NOMO-1 (cell line): ENCODE measurements at regions not wholly inside any gene's neighbourhood (a gene's known extent, or its start where the extent isn't known, plus 50 kb on each side); places are given as distances from the start of the nearest gene placed in this dataset.
A peak's percentile ranks its signal among the peaks of the same experiment; 100 is the strongest.

ENCODE experiments used
- DNase-seq, 2 experiments: peaks; one replicate each; lab custom pipeline; 2025; ENCODE audit not compliant: unreplicated experiment in 2 of 2; lab: John Stamatoyannopoulos, UW

DNA sequence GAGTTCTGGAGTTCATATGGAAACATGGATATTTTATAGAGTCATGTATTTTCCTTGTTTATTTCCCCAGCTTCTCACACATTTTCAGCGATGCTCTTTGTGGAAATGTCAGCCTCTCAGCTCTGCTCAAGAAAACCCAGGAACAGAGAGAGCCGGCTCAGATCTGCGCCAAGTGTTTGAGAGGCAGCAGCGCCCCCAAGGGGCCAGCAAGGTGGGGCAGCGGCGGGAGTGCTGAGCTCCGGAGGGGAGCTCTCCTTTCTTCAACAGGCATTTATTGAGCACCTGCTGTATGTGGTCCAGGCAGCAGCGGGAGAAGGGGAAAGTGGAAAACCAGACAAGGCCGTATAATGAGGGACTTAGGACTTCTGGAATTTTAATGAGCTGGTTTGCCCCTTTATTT is 421.1 kb upstream of the C16orf82 start:
- DNase-seq: no peak

DNA sequence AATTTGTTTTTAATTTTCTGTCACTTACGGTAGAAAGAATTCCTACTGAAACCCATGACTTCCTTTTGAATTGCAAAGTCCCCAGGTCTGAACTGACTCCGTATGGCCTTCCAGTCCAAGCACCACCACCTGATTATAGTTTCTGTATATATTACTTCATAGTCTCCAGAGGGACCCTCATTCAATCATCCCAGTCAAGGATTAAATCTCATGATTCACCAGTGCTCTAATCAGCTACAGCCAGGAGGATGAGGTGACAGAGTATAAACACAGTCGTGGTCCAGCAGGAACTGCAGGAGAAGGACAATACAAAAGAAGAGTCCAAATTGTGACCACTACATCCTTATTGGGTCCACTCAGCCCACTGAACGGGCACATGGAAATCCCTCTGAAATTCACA is 418.9 kb upstream of the C16orf82 start:
- DNase-seq: no peak

DNA sequence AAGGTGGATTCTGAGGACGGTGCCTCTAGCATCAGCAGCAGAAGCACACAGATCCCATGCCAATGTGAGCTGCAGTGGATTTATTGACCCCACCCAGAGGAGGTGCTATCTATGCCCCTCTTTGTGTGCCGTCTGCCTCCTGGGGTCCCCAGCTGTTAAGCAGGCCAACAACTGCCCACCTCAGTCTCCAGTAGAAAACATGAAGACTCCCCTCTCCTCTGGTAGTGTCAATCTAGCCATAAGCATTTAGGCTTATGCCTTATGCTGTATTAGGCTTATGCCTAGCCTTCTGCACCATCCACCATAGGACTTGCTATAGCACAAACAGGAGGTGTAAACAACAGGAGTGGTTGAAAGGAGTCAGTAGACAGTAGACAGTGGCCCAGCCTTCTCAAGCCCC is 417.9 kb upstream of the C16orf82 start:
- no peak for DNase-seq

DNA sequence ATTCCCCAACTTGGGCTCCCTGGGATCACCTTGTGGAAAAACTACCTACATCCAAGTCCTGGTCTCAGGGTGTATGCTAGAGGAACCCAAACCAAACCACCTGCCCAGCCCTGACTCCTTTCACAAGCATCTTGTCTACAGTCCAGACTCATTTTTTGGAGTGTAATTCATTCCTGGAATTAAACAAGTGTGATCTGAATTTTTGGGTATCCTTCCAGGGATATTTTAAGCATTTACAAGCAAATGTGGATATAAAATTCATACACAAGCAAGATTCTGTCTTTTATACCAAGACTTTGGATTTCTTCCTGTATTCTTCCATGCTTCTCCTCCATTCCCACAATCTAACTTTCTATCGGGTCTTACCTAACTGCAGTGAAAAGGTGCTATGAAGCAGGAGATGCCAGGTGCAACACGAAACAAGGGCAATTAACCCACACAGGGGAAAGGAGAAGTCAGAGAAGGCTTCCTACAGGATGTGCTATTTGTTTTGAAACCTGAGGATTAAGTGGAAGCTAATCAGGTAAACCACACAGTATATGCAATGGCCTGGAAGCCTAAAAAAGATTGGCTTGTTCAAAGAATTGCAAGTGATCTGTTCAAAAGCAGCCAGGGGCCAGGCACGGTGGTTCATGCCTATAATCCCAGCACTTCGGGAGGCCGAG is 417.2 kb upstream of the C16orf82 start:
- no peak for DNase-seq

DNA sequence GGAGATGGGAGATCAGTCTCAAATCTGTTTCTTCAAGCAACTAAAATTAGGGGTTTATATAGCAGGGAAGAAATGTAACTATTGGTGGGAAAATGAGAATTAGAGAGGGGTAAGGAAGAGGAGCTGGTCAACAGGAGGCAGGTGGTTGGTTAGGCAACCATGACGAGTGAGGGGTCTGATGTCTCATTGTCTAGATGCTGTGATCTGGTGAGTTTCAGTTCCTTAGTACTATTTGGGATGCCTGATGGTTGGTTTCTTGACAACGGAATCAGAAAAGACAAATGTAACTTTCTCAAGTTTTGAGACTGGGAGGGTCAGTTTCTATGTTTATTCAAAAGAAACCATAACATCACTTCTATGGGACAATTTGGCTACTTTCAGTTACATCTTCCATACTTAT is 415.3 kb upstream of the C16orf82 start:
- DNase-seq: no peak

DNA sequence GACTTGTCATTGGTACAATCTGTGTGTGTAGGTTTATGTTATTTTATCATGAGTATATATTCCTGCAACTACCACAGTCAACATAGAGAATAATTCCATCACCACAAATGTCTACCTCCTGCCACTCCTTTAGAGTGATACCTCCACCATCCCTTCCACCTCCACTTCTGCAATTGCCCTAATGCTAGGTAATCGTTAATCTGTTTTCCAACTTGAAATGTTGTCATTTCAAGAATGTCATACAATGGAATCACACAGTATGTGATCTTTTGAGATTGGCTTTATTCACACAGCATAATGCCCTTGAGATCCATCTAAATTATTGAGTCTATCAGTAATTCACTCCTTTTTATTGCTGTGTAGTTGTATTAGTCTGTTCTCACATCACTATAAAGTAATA is 414.8 kb upstream of the C16orf82 start:
- no peak for DNase-seq

DNA sequence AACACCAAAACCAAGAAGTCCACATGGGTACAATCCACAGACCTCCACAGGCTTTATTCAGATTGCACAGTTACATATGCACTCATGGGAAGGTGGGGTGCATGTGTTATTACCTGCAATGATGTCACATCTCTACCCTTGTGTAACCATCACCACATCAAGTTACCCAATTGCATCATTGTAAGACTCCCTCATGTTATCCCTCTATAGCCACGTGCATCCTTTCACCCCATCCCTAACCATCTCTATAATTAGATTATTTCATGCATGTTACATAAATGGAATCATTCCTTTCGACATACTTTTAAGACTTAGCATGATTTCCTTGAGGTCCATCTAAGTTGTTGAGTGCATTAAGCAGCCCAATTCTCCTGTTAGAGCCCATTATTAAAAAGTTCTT is 408.2 kb upstream of the C16orf82 start:
- no peak for DNase-seq

DNA sequence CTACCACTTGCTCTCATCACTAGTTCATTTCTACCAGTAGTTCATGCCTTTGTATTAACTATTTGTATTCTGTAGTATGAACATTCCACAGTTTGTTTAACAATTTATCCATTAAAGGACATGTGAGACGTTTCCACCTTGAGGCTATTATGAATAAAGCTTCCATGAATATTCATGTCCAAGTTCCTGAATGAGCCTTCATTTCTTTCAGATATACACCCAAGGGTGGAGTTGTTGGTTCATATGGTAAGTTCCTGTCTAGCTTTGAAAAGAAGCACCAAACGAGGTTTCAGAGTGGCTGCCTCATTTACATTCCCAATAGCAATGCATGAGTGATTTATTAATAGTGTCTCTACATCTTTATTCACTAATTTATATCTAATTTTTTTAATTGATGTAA is 407.8 kb upstream of the C16orf82 start:
- DNase-seq: no peak

DNA sequence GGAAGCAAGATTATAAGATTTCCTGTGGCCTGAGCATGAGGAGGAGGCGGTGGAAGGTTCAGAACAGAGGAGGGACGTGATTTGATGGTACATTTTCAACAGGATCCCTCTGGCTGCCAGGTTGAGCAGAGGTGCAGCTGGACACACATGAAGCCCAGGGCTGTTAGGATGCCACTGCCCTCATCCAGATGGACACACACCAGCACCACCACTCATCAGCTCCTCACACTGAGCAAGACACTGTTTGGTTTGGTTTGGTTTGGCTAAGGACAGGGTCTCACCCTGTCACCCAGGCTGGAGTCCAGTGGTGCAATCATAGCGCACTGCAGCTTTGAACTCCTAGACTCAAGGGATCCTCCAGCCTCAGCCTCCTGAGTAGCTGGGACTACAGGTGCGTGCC is 402.6 kb upstream of the C16orf82 start:
- no peak for DNase-seq

DNA sequence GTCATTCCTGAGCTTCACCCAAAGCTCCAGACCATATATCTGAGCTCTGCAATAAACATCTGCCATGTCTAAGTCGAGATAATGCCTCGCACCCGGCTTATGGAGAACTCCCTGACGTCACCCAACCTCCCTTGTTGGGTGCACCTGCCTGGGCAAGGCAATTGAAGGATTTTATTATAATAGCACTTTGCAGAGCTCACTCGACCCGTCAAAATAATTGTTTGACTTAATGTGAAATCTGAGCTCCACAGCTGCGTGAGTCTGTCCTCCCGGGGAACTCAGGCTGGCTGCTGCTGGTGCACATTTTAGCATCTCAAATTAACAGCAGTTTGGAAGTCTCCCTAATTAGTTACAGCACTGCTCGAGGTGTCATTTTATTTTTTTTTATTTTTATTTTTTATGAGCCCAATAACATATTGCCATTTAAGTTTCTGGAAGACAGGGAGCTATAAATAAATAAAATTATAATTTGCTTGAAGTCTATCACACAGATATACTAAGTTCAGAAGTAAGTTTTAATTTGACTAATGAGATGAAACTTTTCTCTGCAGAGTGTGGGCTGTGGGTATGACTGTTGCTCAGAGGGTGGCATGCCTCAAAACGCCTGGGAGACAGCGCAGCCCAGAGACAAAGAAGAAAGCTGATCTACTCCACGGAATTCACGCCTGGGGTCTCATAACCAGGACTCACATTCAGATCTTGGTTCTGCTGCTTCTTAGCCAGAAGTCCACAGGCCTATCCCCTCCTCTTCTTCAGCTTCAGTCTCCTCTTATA is 401.4 kb upstream of the C16orf82 start:
- no peak for DNase-seq

DNA sequence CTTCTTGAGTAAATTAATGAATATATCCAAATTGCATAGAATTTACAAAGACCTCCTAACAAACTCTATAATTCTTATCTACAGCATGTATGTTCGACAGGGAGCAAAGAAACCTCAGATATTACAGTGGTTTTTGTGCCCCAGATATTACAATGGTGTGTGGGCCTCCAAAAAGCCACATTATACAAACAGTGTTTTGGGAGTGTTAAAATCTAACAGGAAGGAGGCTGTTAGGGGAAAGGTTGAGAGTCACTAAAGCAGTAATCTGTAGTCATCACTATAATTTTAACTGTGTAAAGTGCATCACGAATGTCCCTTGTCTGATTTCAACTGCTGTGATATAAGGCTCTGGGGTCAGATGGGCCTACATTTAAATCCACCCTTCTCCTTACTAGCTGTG is 400.2 kb upstream of the C16orf82 start:
- DNase-seq: no peak

DNA sequence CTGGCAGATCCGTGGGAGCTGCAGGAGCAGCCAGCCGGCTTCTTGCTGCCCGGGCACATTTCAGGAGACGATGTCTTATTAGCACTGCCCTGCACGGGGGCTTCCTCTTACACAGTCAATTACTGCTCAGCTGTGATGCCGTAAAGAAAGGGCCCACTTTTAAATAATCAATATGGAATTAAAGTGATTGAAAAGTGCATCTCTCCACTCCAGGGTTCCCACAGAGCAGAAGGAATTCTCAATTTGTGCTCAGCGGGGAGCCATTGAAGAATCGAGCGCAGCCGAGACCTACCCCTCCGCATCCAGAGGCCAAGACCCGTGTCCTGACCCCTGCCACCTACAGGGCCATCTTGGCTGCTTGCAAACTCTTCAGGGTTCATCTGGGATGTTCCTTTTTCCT is 399.4 kb upstream of the C16orf82 start:
- DNase-seq: no peak

DNA sequence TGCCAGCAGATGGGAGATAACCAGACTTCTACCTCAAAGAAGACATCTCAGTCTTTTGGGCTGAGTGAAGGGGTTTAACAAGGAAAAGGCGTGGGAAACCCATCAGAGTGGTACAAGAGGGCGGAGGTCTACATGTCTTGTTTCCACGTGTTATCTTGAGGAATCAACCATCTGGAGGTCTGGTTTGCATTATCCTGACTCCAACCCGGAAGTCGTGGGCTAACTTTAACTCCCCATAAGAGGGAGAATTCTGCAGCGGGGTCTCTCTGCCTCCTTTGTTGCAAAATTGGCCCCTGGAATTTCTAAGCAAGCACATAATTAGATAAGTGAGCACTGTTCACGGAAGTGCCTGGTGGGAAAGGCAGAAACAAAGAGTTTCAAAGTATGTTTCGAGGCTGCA is 398.7 kb upstream of the C16orf82 start:
- no peak for DNase-seq

DNA sequence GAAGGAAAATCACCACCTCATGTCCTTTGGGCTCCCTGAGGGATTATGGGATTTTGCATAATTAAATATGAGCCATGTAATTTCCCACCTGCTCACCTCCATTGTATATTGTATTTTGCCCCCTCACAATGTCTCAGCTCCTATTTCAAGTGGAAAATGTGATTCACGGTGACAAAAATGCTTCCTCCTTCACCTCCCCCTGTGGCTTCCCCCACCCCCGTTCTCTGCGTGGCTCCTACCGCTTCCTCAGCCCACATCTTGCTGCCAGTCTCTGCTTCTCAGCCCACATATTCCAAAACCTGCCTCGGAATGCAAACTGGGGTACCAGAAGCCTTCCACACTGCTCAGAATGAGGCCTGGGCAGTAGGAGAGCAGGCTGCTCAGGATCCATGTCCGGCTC is 394.5 kb upstream of the C16orf82 start:
- no peak for DNase-seq

DNA sequence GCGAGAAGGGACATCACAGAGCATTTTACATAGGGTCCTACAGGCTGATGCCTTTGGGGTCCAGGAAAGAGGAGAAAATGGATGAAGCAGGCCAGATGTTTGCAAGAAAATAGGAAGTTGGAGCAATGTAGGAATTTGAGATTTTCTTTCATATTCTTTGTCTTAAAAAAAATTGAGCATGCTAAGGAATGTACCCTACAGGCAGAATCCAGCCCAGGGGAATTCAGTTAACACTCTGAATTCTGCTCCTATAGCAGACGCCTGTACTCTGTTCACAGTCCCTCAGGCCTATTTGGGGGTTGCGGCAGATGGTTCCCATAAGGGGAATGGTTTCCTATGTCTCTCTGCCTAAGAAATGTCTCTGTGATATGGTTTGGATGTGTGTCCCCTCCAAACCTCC is 393.7 kb upstream of the C16orf82 start:
- no peak for DNase-seq

DNA sequence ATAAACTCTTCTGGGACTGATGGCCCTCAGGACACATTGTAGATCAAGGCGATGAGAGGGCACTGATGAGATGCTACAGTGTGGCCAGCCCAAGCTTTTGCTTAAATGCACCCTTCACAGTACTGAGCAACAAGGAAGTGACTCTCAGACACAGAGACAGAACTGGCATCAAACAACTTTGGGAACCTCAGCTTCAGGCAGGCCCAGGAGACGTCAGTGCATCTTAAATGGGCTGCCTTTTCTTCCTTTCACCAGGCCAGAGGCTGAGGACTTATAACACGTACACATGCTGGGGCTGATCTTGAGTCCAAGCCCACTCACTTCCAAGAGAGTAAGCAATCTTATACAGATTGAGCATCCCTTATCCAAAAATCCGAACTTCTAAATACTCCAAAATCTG is 386.1 kb upstream of the C16orf82 start:
- no peak for DNase-seq

DNA sequence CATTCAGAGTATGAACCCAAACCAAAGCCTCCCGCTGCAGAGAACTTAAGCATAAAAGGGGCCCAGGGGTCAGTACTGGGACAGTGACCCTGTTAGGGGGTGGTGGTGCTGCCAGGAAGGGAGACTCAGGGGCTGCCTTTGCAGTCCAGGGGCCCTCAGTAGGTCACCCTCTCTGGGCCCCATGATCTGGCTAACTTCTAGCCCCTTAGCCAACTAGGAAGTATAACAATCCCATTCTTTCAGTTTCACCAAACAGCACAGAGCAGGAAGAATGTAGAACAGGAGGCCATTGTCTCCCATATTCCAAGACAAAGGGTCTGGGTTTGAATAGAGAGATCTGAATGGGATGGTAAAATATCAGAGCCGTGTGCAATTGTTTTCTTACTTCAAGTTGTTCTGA is 378.6 kb upstream of the C16orf82 start:
- no peak for DNase-seq

DNA sequence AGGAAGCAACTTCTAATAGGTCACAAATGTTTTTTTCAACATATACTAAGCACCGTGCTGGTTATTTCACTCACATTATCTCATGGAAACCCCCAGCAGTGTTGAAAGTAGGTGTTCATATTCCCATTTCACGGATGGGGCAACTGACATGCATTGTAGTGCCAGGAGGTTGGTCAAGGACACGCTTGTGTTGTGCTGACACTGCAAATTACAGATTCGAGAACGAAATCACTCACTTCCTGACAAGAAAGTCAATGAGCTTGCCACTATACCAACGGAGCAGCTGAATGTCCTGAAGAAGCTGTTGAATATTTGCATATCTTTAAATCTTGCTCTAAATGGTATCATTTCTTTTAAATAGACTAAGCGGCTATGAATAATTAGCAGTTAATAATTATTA is 378.0 kb upstream of the C16orf82 start:
- DNase-seq: no peak

DNA sequence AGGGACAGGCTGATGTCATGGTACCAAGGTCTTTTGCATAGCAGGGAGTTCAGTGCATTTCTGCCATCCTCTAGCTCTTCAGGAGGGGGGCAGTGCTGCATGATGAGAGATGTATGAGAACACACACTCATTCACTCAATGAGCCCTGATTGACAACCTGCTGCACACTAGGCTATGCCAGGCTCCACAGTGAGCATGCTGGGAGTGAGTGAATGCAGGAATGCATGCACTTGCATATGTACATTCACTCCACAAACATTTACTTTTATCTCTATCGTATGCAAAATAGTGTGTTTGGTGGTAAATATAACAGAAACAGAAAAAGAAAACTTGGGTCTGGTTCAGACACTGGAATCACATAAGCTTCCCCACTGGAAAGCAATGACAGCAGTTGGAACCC is 374.1 kb upstream of the C16orf82 start:
- no peak for DNase-seq

DNA sequence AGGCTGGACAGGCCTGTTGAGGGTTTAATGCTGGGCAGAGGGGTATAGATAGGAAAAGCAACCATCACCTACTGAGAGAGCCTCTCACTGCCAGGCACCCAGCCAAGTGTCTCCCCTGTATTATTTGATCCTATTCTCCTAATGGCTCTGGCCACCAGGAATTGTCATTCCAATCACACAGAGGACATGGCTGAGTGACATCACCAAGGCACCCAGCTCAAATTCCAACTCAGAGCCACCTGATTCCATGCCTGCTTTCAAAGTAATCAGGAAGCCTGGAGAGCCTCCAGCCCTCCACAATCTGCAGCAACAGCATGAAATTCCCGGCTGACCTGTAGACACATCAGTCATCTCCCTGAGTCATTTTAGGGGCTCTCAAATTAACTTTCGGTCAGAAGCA is 368.9 kb upstream of the C16orf82 start:
- DNase-seq: no peak

DNA sequence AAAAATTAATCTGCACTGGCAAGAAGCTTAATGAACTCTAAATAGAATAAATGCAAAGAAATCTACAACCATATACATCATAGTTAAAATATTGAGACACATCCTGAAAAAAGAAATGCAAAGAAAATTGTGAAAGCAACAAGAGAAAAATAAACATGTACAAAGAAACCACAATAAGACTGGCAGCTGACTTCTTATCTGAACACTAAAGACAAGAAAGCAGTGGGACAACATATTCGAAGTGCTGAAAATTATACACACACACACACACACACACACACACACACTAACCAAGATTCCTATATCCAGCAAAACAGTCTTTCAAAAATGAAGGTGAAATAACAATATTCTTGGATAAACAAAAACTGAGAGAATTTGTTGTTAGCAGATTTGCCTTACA is 366.5 kb upstream of the C16orf82 start:
- no peak for DNase-seq

DNA sequence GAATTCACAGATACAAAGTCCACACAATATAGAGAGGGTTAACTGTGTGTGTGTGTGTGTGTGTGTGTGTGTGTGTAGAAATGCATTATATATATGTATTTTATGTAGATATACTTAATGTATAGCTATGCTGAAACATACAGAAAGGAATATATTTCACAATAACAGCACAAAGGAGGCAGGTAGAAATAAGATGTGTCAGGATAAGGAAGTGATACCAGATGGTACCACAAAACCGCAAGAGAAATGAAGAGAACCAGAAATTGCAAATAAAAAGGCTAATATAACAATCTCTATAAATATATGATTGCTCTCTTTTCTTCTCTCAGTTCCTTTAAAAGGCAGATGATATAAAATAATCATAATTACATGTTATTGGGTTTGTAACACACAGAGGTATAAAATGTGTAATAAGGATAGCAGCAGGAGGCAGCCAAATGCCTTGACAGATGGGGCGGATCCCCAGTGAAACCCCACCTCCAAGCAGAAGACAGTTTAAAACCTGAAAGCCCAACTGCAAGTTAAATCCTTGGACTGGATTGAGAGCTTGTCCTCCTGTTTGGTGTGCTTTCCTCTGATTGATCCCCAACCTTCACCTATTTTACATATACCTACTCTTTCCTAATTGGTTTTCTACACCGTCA is 365.4 kb upstream of the C16orf82 start:
- DNase-seq: peak; percentile 29 to 69
